Panc1 (cell line): ENCODE measurements at regions not wholly inside any gene's neighbourhood (a gene's known extent, or its start where the extent isn't known, plus 50 kb on each side); places are given as distances from the start of the nearest gene placed in this dataset.

Experiments used
- ATAC-seq: fragments of 200-7000 bp; cut with Tn5 transposase; 2 replicates; pipeline ENCODE4 v1.9.1; 2020; ENCODE audit warnings: mild to moderate bottlenecking, moderate library complexity
- BruUV-seq: library from RNA; stranded (reverse); fragments of 400-500 nt; replicated peaks from 2 replicates; lab custom pipeline; 2021; lab: Mats Ljungman, UMichigan
- CTCF ChIA-PET: fragments of 300-600 bp; sonication (Branson Sonifier 250); formaldehyde crosslinking; loops from one replicate; lab custom pipeline; 2022; ENCODE audit warnings: antibody characterized with exemption; lab: Charles Lee
- POLR2A ChIA-PET: fragments of 300-600 bp; sonication (Branson Sonifier 250); formaldehyde crosslinking; loops from one replicate; lab custom pipeline; 2022; ENCODE audit warnings: antibody characterized with exemption; lab: Charles Lee
- DNase-seq: peaks from one replicate; pipeline ENCODE4 v3.0.0-alpha.2; 2010; ENCODE audit warnings: low read depth, low spot score
- H3K27ac ChIP-seq: 2 replicates; pipeline ENCODE4 v1.5.1; 2011; ENCODE audit warnings: mild to moderate bottlenecking, low read length, inconsistent platforms
- H3K27me3 ChIP-seq: fragments of 200-500 bp; sonication (Bioruptor generic); 2 replicates; pipeline ENCODE4 v1.6.0; 2014; ENCODE audit warnings: low read length, inconsistent platforms; ENCODE audit not compliant: control insufficient read depth, insufficient read depth
- H3K36me3 ChIP-seq: fragments of 200-500 bp; sonication (Bioruptor generic); 2 replicates; pipeline ENCODE4 v1.5.1; 2014; ENCODE audit warnings: inconsistent platforms, mild to moderate bottlenecking, low read length, moderate library complexity; ENCODE audit not compliant: control insufficient read depth, insufficient read depth
- H3K4me1 ChIP-seq: 2 replicates; pipeline ENCODE4 v1.5.1; 2011; ENCODE audit warnings: inconsistent platforms, mild to moderate bottlenecking, low read length, moderate library complexity; ENCODE audit not compliant: control insufficient read depth, insufficient read depth
- H3K4me3 ChIP-seq, 2 experiments: 2 replicates each; pipeline ENCODE4 v1.5.1; 2011 to 2012; ENCODE audit warnings: low read depth in 2 of 2, low read length in 2 of 2, mild to moderate bottlenecking in 2 of 2, inconsistent platforms in 1 of 2, moderate library complexity in 1 of 2
- H3K9me3 ChIP-seq: fragments of 200-500 bp; sonication (Bioruptor generic); 2 replicates; pipeline ENCODE4 v1.5.1; 2014; ENCODE audit warnings: low read depth, mild to moderate bottlenecking, inconsistent platforms, low read length, moderate library complexity; ENCODE audit not compliant: control insufficient read depth, insufficient read depth
- POLR2AphosphoS5 ChIP-seq: IDR thresholded peaks from 2 replicates; pipeline ENCODE4 v1.6.1; 2012; ENCODE audit warnings: mild to moderate bottlenecking, low read depth, low read length, moderate library complexity
- SIN3A ChIP-seq: IDR thresholded peaks from 2 replicates; pipeline ENCODE4 v1.6.1; 2012; ENCODE audit warnings: low read depth, mild to moderate bottlenecking, low read length, moderate library complexity, borderline replicate concordance; ENCODE audit not compliant: insufficient read depth
- TCF7L2 ChIP-seq: IDR thresholded peaks from 2 replicates; pipeline ENCODE4 v1.6.1; 2011; ENCODE audit warnings: mild to moderate bottlenecking, low read depth, low read length, inconsistent platforms
- in situ Hi-C: cut with HindIII; loops from 2 replicates; pipeline ENCODE4 v1.10.0; 2016; ENCODE audit warnings: low sequenced_read_pairs, low pct_unique_long_range_greater_than_20kb
- intact Hi-C: fragments of 100-400 bp; cut with micrococcal nuclease; formaldehyde crosslinking; loops from one replicate; pipeline ENCODE4 v1.10.0; 2022; ENCODE audit not compliant: unreplicated experiment
- TF ChIP-seq, protein P1 (sequence below), 2 experiments: IDR thresholded peaks; 2 replicates each; pipeline ENCODE4 v1.6.1; 2011 to 2012; ENCODE audit warnings: low read depth in 2 of 2, control low read depth in 1 of 2, low read length in 1 of 2, mild to moderate bottlenecking in 1 of 2, moderate library complexity in 1 of 2; ENCODE audit not compliant: insufficient read depth in 1 of 2
- TF ChIP-seq, protein P2 (sequence below): fragments of 450-650 bp; IDR thresholded peaks from 2 replicates; pipeline ENCODE4 v1.5.1; 2017; ENCODE audit warnings: mild to moderate bottlenecking

DNA sequence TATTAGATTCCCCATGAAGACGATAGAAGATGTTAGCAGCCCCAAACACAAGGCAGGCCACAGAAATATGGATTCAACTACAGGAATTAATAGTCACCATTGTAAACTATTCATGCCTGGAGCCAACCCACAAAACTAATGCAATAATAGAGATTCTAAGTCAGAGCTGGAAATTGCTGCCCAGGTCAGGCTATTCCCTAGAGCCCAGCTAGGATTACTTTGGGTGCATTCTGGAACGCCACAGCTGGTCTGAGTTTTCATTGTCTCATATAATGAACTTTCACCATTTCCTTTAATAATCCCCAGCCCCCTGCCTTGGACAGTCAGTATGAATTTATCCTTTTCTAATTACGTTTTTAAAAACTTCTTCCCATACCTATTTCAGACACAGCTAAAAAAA is 252.6 kb downstream of the PAPSS1 start:
- Histone ChIP-seq H3K4me3 (no peak overlapping the region), H3K27me3 (no peaks in the 10 kb centered on the region), H3K36me3 (no peaks in the 10 kb centered on the region), H3K4me1 (no peaks in the 10 kb centered on the region), H3K27ac (no peak overlapping the region), H3K9me3 (no peaks in the 10 kb centered on the region)
- no TSS peak for BruUV-seq
- in situ Hi-C loops (no loop called here), intact Hi-C loops (no loop called here)
- ChIA-PET CTCF (no interaction called here), POLR2A (no interaction called here)
- DNase-seq (no peak), ATAC-seq (no peak)
- TF ChIP-seq POLR2AphosphoS5 (no peak), SIN3A (no peak), TCF7L2 (no peak)
- TF ChIP-seq, protein P1, sequence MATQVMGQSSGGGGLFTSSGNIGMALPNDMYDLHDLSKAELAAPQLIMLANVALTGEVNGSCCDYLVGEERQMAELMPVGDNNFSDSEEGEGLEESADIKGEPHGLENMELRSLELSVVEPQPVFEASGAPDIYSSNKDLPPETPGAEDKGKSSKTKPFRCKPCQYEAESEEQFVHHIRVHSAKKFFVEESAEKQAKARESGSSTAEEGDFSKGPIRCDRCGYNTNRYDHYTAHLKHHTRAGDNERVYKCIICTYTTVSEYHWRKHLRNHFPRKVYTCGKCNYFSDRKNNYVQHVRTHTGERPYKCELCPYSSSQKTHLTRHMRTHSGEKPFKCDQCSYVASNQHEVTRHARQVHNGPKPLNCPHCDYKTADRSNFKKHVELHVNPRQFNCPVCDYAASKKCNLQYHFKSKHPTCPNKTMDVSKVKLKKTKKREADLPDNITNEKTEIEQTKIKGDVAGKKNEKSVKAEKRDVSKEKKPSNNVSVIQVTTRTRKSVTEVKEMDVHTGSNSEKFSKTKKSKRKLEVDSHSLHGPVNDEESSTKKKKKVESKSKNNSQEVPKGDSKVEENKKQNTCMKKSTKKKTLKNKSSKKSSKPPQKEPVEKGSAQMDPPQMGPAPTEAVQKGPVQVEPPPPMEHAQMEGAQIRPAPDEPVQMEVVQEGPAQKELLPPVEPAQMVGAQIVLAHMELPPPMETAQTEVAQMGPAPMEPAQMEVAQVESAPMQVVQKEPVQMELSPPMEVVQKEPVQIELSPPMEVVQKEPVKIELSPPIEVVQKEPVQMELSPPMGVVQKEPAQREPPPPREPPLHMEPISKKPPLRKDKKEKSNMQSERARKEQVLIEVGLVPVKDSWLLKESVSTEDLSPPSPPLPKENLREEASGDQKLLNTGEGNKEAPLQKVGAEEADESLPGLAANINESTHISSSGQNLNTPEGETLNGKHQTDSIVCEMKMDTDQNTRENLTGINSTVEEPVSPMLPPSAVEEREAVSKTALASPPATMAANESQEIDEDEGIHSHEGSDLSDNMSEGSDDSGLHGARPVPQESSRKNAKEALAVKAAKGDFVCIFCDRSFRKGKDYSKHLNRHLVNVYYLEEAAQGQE (IDR thresholded peaks at IDR 0.05; ENCODE audit: insufficient read depth in 1 of 2, low read depth in 2 of 2, low read length in 1 of 2): no peak
- TF ChIP-seq, protein P2, sequence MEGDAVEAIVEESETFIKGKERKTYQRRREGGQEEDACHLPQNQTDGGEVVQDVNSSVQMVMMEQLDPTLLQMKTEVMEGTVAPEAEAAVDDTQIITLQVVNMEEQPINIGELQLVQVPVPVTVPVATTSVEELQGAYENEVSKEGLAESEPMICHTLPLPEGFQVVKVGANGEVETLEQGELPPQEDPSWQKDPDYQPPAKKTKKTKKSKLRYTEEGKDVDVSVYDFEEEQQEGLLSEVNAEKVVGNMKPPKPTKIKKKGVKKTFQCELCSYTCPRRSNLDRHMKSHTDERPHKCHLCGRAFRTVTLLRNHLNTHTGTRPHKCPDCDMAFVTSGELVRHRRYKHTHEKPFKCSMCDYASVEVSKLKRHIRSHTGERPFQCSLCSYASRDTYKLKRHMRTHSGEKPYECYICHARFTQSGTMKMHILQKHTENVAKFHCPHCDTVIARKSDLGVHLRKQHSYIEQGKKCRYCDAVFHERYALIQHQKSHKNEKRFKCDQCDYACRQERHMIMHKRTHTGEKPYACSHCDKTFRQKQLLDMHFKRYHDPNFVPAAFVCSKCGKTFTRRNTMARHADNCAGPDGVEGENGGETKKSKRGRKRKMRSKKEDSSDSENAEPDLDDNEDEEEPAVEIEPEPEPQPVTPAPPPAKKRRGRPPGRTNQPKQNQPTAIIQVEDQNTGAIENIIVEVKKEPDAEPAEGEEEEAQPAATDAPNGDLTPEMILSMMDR: no peak

DNA sequence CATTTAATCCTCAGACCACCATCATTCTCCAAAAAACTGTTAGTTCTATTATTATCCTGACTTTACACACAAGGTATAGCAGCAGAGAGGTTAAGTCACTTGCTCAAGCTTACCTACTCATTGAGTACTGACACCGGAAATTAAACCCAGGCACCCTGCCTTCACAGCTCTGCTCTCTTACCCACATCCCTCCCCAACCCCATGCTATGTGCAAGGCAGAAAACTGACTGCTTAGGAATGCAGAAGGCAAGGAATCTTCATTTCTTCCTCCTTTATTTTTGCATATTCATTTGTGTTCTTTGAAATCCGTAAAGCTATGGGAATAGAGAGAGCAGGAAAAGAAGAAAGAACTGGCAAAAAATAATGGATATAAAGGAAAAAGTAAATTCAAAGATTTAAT is 261.8 kb downstream of the PAPSS1 start:
- in situ Hi-C loops (no loop called here), intact Hi-C loops (no loop called here)
- Histone ChIP-seq H3K27me3 (no peaks in the 10 kb centered on the region), H3K4me1 (no peaks in the 10 kb centered on the region), H3K36me3 (no peaks in the 10 kb centered on the region), H3K9me3 (no peaks in the 10 kb centered on the region), H3K27ac (no peak overlapping the region), H3K4me3 (no peak overlapping the region)
- DNase-seq (no peak), ATAC-seq (no peak)
- ChIA-PET CTCF (no interaction called here), POLR2A (no interaction called here)
- no TSS peak for BruUV-seq
- TF ChIP-seq, protein P1 (IDR thresholded peaks at IDR 0.05; ENCODE audit: insufficient read depth in 1 of 2, low read depth in 2 of 2, low read length in 1 of 2): no peak
- TF ChIP-seq SIN3A: no peak
- TF ChIP-seq, protein P2: no peak
- TF ChIP-seq POLR2AphosphoS5: no peak
- TF ChIP-seq TCF7L2: no peak
